HG03571 (cell line): ENCODE measurements at regions not wholly inside any gene's neighbourhood (a gene's known extent, or its start where the extent isn't known, plus 50 kb on each side); places are given as distances from the start of the nearest gene placed in this dataset.

Source experiments
- ATAC-seq: cut with Tn5 transposase; IDR thresholded peaks from one replicate; pipeline ENCODE4 v1.9.1; 2021; ENCODE audit not compliant: unreplicated experiment

DNA sequence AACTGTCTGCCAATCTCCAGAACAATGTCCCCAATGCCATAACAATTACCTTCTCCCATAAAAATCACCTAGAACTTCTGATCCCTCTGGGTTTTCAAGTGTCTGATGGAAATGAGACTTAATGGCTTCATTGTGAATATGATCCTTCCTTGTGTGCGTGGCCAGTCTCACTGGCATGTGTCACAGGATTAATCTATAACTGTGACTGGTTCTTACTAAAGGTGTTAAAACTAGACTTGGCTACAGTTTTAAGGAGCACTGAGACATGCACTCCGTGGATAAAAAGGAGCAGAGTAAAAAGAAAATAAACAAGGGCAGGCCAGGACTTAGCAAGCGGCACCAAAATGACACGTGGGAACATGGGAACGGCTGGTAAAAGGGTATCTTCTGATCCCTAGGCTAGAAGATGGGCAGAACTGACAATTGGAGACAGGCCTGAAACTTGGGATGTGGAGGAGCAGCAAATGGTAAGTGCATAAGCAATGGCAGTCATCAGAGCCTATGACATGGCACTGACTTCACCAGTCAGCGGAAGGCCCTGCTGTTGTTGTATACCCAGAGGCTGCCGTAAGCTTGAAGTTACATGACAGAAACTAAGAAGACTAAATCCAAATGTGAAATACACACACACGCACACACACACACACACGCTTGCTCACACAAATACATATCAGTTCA lies 256.6 kb upstream of the NOCT start:
- ATAC-seq: no peak

DNA sequence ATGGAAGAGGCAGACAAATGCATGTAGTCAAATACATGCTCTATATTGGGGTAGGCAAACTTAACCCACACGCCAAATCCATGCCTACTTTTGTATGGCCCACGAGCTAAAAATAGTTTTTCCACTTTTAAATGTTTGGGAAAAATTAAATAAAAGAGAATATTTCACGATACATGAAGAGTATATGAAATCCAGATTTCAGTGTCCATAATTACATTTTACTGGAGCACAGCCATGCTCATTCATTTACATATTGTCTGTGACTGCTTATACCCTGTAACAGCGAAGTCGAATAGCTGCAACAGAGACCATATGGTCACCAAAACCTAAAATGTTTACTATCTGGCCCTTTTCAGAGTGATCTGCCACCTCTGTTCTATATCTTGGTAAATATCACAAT lies 257.4 kb upstream of the NOCT start:
- no peak for ATAC-seq

DNA sequence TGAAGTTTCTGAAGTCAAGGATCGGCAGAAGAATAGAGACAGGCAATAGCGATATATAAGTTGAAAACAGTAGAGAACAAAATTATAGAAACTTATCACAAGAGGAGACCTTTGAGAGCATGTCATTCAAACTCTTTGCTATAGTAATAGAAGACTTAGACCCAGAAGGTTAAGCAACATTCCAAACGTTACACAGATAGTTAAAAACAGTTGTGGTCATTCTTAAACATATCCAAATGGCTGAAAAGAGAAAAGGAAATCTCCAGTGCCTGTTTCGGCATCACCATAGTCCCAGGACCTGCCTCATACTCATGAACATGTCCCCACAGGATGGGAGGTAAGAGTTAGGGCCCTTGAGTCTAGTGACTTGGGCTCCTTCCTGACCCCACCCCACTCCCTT lies 258.1 kb upstream of the NOCT start:
- ATAC-seq: no peak

DNA sequence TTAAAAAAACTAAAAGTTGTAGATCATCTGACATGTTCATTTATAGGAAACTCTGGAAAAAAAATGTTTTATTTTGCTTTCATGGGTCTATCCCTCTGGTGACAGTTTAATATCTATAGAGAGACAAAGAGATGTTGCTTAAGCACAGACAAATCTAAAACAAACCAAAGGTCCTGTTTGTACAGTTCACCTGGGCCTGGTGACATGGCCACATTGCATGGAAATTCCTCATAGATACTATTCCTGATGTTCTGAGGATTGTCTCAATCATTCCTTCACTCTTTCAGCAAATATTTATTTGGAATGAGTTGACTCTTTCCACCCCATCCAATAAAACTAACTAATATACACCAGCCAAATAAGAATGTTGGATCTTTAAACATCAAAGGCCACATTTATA lies 259.1 kb upstream of the NOCT start:
- no peak for ATAC-seq

DNA sequence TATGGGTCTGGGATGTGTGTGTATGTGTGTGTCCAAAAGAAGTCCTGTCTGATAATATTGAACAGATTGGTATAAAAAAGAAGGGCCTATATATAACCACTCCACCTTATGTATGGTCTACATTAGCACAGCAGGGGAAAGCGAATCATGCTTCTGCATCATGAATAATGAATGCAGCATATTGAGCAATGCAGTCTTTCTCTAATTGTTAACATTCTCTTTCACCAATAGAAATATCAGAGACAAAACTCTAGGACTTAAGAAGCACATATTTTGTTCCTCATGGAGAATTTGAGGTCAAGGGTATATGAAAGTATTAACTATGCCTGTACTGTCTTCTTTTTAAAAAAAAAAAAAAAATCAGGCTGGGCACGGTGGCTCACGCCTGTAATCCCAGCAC lies 264.3 kb upstream of the NOCT start:
- ATAC-seq: no peak

DNA sequence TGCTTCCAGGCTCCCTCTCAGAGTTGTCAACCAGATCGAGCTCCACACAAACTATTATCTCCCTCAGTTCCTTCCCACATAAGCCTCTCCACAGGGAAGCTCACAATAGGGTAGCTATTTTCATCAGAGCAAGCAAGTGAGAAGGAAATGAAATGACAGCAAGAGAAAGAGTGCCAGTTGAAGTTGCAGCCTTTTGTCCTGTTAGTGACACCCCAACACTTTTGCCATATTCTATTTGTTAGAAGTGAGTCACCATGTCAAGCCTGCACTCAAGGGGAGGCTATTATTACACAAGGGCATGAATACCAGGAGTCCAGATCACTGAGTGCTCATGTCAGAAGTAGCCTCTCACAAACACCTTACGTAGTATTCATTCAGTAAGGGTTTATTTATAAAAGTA lies 266.3 kb upstream of the NOCT start:
- no peak for ATAC-seq

DNA sequence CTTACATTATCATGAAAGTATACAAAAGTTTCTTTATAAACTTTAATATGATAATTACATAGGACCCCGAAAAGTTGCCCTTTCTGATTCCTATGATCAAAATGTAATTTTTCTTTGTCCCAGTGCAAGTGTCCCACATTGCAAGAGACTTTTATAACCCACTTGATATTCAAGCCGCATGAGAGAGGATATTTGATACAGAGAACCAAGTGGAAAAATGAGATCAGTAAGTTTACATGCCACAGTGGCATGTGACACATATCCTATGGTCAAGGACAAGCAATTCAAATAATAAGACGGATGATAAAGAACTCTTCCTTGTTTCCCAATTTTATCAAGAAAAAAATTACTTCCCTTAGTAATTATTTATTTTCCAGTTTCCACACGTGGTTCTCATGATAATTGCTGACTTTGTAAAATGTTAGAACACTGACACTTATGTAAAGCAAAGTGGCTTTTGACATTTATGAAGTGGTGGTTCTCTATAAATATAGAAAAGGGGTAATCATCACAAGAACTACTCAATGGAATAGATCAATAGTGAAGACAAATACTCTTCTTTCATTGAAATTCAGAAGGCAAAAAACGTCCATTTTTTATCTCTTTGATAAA lies 273.7 kb upstream of the NOCT start:
- no peak for ATAC-seq

DNA sequence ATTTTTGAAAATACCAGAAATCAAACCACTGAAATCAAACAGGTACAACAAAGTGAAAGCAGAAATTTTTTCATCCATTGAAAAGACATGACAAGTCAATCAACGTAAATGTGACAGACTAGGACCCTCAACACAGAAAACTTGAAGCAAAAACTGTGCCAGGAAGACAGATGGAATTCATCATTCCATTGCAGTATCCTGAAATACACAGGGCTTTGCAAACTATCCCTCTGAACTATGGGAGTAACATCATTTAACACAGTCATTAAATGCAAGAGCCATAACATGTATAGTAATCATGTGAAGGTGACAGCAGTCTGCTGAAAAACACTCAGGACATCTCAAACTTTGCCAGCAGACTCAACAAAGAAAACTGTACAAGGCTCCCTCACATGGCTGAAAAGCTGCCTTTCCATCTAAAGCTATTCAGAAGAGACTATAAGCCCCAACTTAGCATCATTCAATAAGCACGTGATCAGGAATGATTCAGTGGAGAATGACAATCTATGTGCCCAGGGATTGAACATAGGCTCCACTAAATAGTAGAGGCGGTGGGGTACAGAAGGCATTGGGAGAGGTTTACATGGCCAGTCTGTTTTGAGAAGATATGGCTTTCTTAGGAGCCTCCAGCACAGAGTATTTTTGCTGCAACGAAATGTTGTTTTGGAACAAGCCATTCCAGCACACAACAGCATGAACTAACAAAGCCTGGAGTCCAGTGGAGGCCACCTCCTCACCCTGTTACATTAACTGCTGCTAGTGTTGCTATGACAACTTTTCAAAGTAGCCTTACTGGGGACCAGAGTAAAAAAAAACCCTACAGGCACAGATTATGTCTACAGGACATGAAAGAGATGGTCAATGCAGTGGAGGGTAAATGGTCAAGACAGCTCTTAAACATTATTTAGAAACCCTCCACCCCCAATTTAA lies 274.5 kb upstream of the NOCT start:
- no peak for ATAC-seq

DNA sequence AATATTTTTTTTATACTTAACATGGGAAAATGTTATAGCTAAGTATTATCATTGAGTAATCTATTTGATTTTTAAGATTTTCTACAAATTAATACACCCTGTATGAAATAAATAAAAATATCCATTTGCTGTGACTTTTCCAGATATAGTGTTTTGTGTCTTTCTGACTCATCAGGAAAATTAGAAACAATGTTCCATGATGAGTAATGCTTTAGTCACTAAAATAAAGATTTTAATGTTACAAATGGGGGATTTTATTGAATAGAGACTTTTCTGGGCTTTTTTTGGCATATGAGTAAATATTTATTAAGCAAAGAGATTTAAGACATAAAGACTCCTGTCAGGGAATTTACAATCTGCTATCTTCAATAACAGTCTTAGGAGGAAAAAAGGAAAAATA lies 279.2 kb upstream of the NOCT start:
- no peak for ATAC-seq

DNA sequence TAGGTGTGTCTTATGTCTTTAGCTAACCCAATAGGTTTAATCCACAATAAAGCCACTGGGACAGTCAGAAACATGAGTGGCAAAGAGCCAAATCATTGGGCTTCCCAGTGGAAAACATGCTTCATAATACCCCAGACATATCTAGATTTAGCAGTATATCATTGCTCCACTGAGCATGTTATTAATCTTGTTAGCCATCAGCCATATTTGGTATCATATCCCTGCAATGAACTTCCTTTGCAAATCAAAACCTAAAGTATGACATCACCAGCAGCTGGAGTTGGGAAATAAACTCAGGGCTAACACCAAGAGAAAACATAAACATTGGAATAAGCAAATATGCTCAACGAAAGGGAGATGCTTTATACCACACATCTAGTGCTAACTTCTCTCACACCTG lies 280.8 kb upstream of the NOCT start:
- no peak for ATAC-seq

DNA sequence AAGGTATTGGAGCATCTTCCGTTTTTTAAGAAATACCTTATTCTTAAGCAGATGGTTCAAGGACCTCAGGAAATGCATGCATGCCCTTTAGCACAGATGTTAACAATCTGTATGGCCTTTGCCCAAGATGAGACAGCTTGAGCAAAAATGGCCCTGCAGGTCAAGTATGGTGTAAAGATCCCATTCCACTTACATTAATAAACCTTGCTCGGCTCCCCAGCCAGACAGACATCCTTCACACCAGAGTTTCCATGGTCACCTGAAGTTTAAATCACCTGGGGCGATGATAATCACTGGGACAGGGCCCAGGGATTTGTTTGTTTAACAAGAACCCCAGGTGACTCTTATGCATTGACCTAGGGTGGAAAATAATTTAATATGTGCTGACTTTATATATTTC lies 287.0 kb upstream of the NOCT start:
- ATAC-seq: no peak

DNA sequence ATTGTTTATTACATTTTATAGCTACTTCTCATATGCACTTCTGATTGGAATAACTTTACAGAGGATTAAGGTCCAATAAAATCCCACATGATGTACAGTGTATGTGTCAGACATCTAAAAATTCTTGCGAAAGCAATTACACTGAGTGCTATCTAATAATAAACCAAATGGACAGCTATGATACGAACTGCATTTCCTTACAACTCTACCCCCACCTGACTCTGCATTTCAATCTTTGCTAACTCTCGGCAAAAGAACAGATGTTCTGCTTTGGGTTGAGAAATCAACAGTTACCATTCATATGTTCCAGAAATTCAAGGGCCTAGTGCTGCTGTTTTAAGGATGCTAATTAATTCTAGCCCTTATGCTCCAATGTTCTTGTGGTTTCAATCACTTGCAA lies 287.9 kb upstream of the NOCT start:
- no peak for ATAC-seq

DNA sequence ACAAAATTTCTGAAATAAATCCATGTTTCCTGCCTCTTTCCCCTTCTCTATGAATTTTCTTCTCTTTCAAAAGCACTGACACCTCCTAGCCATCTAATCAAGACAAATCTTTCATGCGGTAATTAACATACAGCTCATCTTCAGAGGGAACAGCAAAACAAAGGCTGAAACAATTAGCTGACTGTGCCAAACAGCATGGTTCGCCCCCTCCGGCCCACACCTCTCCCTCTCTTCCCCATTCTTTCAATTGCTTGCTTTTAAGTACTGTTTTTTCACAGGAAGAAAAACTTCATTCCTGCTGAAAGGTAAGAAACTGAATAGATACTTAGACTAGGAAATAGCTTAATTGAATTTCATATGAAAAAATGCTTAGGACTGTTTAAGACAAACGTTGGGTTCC lies 291.1 kb upstream of the NOCT start:
- ATAC-seq: no peak

DNA sequence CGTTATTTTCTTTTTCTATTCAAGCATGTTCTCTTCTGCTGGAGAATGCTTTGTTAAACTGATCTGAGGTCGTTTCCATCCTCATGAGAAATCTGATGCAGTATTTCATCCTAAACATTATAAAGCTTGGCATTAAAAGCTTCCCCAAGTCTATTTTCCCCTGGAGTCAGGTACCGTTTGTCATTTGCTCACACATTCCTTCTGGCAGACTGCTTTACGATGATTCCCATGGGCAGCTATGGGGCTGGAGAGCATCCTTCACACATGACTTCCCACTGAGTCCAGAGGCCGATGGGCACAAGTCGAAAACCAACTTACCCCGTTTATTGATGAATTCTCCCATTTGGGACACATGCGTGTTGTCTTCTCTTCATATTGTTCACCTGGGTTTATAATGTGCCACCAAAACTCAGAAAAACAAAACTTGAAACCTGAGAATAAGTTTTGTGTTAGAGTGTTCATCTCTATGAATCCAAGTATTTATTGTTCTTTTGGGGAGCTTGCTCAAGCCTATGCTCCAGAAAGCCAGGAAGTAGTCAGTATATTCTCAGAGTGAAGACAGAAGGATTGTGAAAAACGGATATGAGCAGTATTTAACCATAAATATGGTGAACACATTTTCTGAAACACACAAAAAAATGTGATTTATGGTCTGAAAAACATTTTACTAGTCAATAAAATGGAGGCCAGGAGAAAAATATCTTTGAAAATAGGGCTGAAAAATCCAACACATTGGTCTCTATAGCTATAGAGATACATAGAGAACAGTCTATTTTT lies 298.8 kb upstream of the NOCT start:
- ATAC-seq: no peak

DNA sequence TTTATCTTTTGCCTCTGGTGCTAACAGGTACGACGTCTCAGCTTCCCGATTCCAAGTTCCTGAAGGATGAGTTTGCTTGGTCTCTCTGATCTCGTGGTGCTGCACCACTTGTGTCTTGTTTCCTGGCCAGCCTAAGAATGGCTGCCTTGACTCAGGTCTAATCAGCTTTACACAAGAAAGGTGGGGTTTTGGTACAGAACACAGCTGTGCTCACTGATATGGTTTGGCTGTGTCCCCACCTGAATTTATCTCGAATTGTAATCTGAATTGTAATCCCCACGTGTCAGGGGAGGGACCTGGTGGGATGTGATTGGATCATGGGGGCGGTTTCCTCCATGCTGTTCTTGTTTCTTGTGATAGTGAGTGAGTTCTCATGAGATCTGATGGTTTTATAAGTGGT lies 305.3 kb upstream of the NOCT start:
- no peak for ATAC-seq

DNA sequence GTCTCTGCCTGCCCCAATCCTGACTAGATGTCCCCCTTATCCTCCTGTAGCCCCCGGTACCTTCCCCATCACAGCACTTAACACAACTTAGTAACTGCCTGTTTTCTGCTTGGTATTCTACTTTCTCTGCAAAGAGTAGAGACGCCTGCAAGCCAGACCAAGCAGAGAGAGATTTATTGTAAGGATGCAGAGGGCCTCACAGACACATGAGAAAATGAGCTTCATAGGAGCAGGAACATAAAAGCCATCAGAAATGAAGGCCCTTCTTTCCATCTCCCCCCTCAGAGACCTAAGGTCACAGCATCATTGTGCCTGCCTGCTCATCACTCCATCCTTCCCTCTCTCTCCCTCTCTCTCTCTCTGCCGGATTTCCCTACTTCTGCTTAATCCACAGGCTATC lies 305.7 kb upstream of the NOCT start:
- no peak for ATAC-seq

DNA sequence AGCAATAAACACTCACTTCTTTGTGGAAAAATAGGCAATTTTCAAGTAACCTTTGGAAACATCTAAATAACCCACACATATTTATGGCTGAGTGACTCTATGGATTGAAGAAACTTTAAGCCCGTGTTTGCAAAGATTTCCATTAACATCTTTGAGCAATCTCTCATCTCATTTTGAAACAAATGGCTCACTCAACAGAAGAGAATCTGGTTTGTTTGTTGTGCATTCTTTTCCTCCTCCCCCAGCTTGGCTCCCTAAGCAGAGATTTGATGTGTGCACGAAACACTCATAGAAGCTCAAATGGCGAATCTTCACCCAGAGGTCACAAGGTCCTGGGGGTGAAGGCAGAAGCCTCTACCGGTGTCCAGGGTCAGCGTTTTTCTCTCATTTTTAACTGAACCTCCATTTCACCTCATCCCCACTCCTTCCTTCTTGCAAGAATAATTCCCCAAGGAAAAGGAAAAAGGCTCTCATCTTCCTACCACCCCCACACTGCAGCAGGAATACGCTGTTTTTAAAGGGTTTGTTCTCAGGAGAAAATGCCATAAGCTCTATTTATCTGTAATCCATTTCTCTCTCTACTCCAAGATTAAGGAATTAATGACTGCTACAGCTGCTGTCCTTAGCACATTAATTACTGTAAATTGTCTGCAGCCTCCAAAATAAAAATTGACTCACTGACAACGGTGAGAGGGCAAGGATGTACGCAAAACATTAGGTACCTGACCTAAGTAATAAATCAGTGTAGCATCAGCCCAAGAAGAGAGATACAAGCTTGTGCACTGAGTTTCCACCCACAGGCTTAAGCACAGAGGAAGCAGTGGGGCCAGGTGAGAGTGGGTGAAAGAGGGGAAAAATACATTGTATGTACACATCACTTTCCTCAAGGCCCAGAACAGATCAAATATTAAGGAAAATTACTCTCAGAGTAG lies 307.6 kb upstream of the NOCT start:
- ATAC-seq: no peak

DNA sequence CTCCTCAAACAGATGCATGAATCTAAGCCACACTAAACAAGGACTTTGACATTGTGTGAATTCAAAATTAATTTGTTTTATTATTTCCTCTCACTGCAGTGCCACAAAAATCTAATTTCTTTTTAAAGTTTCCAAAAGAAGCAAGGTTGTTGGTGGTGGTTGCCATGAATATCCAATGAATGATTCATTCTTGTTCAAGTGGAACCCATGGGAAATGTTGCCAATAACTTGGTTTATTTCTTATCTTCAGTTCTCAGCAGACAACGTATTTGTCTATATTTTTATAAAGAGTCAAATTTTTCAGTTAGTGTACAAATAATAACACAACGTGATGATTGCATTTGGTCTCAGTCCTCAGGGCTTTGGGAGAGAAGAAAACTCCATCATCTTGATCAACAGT lies 309.4 kb upstream of the NOCT start:
- no peak for ATAC-seq

DNA sequence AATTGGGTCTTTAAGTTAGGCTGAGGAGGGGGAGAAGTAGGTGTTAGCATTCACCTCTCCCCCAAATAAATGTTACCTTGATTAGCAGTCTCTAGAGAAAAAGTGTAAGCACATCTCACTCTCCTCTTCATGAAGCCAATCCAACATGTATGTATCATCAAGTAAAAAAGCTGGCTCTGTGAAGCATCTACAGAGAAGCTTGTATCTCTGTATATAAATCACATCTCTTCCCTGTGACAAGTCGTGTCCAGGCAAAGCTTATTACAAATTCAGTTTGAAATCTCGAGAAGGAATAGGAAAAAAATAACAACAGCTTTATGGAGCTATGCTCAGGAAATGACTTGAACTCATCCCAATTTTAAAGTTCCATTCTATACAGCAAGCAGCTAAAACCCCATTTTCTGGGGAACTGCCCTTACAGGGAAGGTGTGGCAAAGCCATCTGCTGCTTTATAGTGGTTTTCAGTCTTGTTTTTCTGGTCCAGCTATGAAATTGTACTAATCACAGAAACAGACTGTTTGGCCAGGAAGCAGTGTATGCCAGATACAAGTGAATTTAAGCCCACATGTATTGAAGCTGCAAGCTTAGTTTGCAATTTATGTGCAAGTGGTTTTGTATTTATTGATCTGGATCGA lies 313.3 kb upstream of the NOCT start:
- no peak for ATAC-seq

DNA sequence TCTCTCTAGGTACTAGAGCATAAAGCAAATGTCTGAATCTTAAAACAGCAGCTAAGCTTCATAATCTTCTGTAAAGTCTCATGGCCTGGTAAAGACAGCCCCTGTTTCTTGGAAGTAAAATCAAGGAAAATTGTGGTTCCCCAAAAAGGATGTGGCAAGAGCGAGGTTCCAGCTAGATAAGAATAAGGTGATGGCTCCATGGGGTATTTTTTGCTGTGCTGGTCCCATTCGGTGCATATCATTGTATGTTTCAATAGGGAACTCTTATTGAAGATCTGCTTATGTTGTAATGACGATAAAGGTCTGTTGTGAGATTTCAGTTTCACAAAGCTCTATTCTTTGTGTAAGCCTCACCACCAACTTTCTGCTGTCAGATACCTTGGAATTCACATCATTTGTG lies 316.9 kb upstream of the NOCT start:
- no peak for ATAC-seq
